Activated CD8-positive, alpha-beta memory T cell treated with anti-CD3 and anti-CD28 coated beads for 4 hours (primary cell): ENCODE measurements at regions not wholly inside any gene's neighbourhood (a gene's known extent, or its start where the extent isn't known, plus 50 kb on each side); places are given as distances from the start of the nearest gene placed in this dataset.

ENCODE experiments used
- DNase-seq, 2 donors: peaks; one replicate each; pipeline ENCODE4 v3.0.0-alpha.2; 2020; ENCODE audit warnings: low read depth in 2 of 2

DNA sequence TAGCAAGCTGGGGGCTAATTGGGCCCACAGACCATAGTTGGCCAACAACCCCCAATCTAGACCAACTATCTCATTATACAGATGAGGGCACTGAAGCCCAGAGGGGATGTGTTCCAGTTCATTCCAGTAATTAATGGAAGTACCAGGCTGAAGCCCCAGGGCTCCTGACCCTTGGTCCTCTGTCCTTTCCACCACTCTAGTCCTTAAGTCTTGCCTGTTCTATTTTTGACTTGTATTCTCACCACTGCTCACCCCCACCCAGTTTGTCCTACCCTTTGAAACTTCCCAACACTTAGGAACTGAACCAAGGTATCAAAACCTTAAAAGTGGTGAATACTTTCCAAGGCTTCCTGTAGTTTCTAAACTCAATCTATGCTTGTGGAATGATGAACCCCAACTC lies 407.4 kb downstream of the ENC1 start:
- no peak for DNase-seq

DNA sequence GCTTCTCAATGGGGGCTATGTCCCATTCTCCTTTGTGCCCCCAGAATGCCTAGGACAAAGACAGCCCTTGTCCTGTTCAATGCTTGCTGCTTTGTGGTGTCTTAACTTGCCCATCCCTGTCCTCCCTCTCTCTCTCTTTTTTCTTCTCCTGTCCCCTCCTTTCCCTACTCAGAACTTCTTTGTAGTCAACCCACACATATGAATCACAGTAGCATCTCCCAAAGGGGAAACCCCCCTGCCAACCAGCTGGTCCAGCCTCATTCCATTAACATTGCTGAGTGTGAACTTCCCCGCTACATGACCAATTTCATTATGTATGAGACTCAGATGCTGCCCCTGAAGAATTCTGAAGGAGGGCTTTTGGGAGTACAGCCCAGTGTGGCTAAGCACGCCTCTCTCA lies 408.3 kb downstream of the ENC1 start:
- DNase-seq, result no peak

DNA sequence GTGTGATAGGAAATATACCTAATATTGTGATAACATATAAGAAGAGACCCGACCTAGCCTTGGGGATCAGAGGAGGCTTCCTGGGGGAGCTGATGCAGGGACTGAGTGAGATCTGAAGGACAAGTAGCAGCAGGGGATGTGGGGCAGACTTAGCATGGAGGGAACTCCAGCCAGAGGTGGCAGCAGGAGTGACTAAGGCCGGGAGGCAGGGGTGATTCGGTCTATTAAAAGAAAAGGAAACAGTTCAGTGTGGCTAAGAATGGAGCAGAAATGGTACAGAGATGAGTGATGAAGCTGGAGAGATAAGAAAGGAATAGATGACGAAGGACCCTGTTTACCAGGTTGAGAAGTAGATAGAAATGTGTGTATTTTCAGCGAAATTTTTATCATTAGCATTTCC lies 408.8 kb downstream of the ENC1 start:
- no peak for DNase-seq

DNA sequence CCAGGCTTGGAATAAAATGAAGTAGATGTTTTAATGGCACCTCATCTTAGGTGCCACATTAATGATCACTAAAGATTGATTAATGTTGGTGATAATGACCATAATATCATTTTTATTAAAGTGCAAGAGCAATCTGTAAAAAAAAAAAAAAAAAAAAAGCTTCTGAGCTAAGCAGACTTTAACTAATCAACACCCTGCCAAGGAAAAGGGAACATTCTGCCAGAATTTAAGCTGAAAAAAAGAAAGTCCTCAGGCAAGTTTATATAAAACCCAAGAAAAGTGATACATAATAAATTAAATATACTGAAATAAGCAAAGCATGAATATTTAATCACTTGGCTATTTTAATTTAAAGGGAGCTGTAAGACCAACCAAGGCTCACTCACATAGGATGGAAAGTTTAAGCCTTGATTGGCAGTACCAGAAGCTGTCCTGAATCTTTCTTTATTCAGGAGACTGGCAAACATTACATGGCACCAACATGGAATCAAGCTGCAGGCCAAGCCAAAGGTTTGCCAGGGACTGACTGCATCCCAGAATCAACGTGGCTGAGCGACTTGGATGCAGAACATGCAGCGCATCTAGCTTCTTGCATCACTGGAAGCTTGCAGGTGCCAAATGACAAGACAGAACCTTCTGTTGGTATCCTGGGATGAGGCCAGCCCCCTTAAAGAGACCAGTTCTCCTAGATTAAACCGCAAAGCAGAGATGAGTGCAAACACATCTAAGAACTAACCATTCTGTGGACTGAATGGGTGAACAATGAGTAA lies 413.6 kb downstream of the ENC1 start:
- DNase-seq, result no peak

DNA sequence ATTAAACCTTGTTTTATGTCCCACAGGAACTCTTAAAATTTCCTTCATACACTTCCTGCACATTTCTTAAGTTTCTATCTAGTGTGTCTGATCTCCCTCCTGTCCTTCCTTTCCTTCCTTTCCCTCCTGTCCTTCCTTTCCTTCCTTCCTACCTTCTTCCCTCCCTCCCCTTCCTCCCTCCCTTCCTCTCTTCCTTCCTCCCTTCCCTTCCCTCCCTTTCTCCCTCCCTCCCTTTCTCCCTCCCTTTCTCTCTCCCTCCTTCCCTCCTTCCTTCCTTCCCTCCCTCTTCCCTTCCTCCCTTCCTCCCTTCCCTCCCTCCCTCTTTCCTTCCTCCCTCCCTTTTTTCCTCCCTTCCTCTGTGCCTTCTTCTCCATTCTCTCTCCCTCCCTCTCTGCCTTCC lies 414.9 kb downstream of the ENC1 start:
- DNase-seq, result no peak

DNA sequence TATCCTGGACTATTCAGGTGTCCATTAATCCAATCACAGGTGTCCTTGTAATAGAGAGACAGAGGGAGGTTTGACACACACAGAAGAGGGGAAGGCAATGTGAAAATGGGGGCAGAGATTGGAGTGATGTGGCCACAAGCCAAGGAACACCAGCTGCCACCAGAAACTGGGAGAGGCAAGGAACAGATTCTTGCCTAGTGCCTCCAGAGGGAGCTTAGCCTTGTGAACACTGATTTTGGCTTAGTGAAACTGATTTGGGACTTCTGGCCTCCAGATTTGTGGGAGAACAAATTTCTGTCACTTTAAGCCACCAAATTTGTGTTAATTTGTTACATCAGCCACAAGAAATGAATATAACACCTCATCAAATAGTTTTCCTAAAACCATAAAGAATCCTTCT lies 416.2 kb downstream of the ENC1 start:
- no peak for DNase-seq

DNA sequence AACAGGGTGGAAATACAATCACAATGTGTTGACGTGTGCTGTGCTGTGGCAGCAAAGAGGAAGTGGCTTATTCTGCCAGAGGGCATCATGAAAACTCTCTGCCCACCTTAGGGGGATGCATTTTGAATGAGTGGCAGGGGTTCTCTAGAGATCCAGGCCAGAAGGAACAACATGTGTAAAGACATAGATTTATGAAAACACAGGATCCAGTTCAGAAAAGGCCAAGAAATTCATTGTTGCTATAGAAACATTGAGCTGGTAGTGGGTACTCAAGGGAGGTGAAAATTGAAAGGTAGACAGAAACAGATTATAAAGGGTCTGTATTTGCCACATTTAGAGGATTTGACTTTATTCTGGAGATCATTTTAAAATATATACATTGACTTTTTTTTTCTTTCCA lies 417.7 kb downstream of the ENC1 start:
- no peak for DNase-seq

DNA sequence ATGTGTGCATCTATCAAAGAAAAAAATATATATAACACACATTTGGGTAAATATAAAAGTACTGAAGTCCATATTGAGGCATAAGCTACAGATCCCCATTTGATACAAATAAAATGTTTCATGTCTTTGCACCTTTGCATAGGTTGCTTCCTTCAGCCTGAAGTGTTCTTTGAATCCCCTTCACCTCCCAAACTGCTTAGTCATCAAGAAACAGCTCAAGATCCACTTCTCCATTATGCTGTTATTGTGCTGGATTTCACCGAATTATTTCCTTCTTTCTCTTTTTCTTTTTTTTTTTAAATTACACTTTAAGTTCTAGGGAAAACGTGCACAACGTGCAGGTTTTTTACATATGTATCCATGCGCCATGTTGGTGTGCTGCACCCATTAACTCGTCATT lies 419.1 kb downstream of the ENC1 start:
- DNase-seq, result no peak

DNA sequence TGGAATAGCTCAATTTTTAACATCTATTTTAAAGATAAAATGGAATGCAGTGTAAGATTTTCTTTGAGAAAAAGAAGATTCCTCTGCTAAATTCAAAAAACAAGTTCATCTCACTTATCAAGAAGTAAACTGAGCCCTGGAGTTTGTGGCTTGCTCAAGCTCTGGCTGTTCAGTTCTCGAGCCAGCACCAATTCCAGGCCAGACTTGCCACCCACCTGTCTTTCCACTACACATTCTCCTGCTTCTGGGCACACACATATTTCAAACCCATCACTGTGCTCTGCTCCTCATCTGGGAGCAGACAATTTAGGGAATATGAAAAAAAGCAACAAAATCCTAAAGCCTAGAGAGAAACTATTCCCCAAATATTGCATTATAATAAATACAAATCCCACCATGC lies 424.5 kb downstream of the ENC1 start:
- DNase-seq, result no peak

DNA sequence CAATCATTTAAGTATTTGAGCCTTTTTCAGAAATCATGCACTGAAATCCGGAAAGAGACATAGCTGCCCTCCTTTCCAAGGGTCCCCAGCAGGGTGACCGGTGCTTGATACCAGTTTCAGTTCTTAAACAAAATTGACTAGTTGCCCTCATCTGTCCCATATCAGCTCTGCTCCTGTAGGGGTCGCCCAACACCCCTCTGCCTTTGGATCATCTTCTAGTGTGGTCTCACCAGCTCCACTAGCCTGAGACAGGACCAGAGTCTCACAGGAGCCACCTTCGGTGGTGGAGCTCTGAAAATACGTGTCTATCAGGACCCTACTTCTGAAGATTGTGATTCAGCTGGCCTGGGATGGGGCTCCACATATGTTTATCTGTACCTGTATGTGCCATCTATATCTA lies 428.2 kb downstream of the ENC1 start:
- DNase-seq, result no peak

DNA sequence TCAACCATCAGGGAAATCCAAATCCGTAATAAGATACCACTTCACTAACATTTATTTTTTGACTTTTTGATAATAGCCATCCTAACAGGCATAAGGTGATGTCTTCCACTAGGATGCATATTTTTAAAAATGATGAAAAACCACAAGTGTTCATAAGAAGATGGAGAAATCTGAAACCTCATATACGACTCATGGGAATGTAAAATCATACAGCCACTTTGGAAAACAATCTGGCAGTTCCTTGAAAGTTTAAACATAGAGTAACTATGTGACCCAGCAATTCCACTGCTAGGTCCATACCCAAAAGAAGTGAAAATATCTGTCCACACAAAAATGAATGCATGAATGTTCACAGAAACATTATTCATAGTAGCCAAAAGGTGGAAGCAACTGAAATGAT lies 431.0 kb downstream of the ENC1 start:
- DNase-seq, result no peak

DNA sequence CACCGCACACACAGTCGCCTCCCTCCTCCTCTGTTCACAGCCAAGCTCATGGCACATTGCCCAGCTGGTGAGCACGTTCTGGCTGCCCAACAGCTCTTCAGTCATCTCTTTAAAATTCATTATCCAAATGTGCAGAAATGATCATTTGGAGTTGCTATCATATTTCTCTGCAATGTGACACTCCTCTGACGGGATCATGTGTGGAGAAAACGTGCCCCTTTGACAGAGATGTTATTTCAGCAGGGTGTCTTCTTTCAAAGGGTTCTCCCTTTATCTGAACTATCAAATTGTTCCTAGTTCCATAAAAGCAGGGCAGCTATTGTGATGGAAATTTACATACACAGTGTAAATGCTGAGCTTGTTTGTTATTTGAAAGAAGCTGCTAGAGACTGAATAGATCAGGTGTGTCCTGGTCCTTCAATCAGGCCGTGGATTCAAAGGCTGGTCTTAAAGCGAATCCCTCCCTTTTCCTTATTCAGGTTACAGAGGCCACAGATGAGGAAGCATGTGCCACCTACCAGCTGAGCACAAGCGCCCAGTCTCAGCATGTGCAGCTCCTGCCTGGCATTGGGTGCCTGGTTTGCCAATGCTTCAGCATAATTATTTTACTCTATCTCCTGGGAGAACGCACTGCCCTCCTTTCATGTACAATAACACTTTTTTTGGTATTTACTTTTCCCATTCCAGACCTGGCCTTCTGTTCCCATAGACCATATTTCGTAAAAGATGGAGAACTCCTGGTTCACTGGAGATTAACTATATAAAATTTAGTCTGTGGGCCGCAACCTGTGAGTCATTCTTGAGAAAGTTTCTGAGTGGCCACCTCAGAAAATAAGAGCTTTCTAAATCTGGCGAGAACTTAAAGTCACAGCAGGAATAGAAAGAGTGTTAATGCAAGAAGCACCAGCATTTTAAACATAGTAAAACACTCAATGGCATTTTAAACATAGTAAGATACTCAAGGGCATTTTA lies 433.7 kb downstream of the ENC1 start:
- no peak for DNase-seq

DNA sequence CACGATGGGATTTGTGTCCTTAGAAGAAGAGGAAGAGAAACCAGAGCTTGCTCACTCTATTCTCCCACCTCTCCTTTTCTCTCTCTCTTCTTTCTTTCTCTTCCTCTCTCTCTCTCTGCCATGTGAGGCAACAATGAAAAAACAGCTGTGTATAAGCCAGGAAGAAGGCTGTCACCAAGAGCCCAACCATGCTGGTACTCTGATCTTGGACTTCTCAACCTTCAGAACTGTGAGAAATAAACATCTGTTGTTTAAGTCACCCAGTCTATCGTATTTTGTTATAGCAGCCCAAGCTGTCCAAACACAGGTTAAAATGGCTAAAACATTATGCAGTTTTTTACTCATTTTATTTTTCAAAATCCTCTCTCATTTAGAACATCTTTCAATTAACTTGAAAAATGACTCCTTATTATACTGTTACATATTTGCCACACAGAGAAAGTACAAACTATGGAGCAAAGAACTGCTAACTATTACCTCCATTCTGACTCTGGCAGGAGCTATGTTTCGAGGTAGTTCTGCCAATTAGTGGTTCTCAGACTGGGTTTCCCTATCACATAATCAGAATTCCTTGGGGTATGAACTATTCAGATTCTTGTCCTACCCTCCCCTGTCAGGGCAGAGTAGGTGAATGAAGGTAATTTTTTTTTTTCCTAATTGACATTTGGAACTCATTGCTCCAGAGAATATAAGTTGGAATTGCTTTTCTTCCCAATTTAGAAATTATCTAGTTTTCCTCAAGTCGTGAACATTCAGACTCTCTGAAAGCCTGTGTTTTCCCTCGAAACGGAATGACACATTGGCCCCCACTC lies 434.6 kb downstream of the ENC1 start:
- DNase-seq, result no peak

DNA sequence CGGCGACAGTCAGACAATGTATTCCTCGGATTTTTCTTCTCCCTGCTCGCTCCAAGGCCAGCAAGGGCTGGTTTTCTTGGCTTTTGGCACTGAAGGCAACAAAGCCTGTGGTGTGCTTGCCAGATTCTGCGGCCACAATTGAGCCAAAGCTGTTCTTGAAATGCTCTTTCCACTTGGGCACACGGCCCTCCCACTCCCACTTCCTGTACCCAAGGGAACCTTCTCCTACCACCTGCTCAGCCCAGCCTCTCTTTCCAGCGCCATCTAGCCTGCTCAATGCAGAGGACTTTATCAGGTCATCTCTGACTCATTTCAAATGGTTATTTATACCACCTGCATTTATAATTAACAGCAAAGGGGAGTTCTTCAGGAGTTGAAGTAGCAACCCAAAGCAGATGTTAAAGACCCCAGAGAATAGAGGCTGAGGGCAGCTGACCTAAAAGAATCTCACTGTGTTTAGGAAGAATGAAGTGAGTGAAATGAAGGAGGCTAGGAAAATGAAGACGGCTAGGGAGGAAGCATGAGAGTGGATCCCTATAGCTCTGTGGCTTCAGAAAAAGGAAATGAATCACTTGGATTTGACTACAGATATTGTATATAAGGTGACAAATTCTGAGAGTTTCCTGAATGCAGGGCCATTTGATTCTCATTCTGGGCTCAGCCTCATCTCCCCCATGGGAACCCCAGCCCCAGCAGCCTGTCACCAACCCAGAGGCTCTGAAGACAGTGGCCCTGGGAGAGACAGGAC lies 439.0 kb downstream of the ENC1 start:
- DNase-seq, result no peak

DNA sequence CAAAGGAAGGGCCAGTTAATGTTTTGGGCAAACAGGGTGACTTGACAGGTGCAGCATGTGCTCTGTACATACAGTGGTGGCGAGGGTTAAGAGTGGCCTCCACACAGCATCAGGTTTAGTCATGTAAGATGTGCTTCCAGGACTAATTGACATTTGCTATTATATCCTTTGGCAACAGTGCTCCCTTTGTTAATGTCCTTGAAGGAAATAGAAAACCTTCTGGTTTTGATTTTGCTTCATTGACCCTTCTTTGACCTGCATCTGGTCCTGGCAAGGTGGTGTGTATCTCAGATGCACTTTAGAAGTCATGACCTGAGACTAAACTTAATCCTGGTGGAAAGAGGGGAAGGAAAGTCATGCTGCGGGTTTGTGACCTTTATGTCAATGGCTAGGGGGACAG lies 440.0 kb downstream of the ENC1 start:
- no peak for DNase-seq

DNA sequence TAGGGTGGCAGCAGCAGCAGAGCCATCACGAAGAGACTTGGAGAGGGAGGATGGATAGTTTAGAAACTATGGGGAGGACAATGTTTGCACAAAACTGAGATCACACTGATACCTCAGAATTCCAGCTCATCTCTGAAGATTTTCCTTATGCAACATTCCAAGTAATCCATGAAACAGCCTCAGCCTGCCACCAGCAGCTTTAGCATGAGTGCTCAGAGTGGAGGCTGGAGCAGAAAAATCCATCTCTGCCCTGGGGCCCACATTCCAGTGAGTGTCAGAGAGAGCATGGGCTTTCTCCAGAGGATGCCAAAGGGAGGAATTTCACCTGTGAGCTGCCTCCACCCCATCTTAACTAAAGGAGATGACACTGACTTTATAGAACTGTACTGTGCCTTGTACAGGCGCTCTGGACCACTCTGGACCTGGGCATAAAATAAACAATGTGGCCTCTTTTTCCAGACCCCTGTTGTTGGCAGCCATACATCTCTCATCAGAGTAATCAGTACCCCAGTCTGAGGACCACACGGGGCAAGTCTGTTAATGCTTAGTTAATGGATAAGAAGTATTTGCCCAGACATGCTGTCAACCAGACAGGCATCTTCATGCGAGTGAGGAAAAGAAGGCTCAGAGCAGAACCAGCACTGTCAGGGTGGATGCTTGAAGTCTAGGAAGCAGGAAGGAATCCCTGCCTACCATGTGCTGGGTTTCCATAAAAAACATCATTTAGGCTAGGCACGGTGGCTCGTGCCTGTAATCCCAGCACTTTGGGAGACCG lies 440.9 kb downstream of the ENC1 start:
- no peak for DNase-seq

DNA sequence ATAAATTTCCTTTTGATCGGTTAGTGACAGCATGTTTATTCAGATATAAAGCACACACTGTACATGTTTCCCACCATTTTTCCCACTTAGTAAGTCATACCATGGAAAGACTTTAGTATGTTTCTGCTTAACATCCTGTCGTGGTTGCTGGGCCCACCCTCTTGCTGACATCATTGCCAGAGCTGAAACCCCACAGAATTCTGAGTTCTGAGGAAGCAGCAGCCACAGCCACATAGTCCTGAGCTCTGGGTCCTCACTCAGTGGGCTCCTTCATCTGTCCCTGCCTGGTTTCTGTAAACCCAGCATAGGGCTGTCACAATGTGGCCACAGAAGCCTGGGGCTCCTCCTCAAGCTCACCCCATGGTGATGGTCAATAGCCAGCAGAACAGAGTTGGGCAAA lies 441.5 kb downstream of the ENC1 start:
- DNase-seq, result no peak

DNA sequence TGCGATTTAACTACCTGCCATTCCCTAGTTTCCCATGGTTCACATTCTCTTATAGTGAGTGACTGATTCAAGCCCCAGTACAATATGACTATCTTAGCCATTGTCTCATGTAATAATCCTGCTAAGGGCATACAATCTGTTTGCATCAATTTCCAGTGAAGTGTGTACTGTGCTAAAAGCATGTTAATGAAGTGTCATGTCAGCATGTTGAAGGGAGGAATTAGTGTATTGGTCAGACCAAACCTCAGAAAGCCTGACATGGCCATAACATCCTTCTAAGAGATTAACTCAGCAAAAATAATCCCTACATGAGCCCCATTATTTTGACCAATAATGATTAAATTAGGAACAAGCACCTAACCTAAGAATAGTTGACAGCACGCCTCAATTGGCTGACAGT lies 442.4 kb downstream of the ENC1 start:
- DNase-seq, result no peak

DNA sequence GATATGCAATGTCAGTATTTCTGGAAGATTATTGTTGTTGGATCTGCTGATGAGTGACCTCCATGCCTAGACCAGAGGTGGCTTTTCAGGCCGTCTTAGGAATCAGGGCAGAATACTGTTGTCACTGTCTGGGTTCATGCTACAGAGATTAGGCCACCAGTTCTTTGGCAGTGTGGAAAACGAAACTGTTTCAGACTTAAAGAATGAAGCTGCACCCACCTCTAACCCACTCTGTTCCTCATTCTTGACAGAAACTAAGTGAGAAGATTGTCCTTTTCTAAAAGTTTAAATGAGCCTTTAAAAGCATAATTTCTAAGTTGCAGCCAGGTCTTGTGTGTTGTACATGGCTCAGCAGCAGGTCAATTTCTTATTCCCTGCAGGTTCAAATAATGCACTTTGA lies 444.3 kb downstream of the ENC1 start:
- no peak for DNase-seq

DNA sequence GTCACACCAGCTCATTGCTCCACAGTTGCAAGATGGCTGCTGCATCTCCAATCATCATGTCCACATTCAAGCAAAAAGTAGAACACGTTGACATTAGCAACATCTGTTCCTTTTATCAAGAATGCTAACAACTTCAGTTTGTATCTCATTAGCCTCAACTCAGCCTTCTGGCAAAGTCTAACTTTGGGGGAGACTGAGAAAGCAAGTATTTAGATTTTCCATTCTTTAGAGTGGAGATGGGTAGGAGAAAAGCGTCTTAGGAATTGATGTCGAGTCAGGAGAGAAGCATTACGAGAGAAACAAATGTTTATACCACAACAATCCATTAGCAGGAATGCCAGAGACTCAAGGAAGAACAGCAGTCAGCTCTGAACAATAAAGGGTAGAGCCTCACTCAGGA lies 446.3 kb downstream of the ENC1 start:
- no peak for DNase-seq
